Endothelial cell of umbilical vein (primary cell): ENCODE measurements at regions not wholly inside any gene's neighbourhood (a gene's known extent, or its start where the extent isn't known, plus 50 kb on each side); places are given as distances from the start of the nearest gene placed in this dataset.

Experiments
- BruUV-seq: library from RNA; stranded (reverse); fragments of 400-500 nt; replicated peaks from 2 replicates; lab custom pipeline; 2021; lab: Mats Ljungman, UMichigan
- CTCF ChIA-PET: fragments of 300-600, 350-600 bp; sonication (Branson Sonifier 250); formaldehyde crosslinking; loops from one replicate; lab custom pipeline; 2021; ENCODE audit warnings: antibody characterized with exemption, inconsistent platforms; lab: Charles Lee
- POLR2A ChIA-PET: fragments of 300-600, 350-600 bp; sonication (Branson Sonifier 250); formaldehyde crosslinking; loops from one replicate; lab custom pipeline; 2021; ENCODE audit warnings: antibody characterized with exemption, inconsistent platforms; lab: Charles Lee
- DNase-seq: peaks from one replicate; pipeline ENCODE4 v3.0.0-alpha.2; 2011; ENCODE audit warnings: low read depth, low spot score
- FAIRE-seq: peaks from 2 replicates; lab custom pipeline; 2011; peaks lifted over from hg19 to GRCh38; lab: Jason Lieb, UNC
- H2AFZ ChIP-seq: 2 replicates; pipeline ENCODE4 v1.6.0; 2012; ENCODE audit warnings: low read depth, low read length, control low read depth, inconsistent platforms
- H3K27ac ChIP-seq: 2 replicates; pipeline ENCODE4 v1.5.1; 2011; ENCODE audit warnings: low read depth, mild to moderate bottlenecking, control low read depth, low read length, moderate library complexity; ENCODE audit not compliant: insufficient read depth
- H3K27me3 ChIP-seq, 2 experiments: 2 replicates each; pipeline versions ENCODE4 v1.6.0 to v1.6.1; 2011; ENCODE audit warnings: low read length in 2 of 2, mixed read lengths in 1 of 2; ENCODE audit not compliant: control insufficient read depth in 2 of 2, insufficient read depth in 2 of 2
- H3K36me3 ChIP-seq, 2 experiments: 2 replicates in 1 of 2; 3 replicates in 1 of 2; pipeline ENCODE4 v1.5.1; 2011; ENCODE audit warnings: low read length in 2 of 2, mild to moderate bottlenecking in 1 of 2, moderate library complexity in 1 of 2; ENCODE audit not compliant: control insufficient read depth in 2 of 2, insufficient read depth in 2 of 2; ENCODE audit errors: extremely low read depth in 1 of 2
- H3K4me1 ChIP-seq: 3 replicates; pipeline ENCODE4 v1.5.1; 2011; ENCODE audit warnings: mild to moderate bottlenecking, low read length; ENCODE audit not compliant: control insufficient read depth, insufficient read depth; ENCODE audit errors: extremely low read depth
- H3K4me2 ChIP-seq: 2 replicates; pipeline ENCODE4 v1.6.1; 2011; ENCODE audit warnings: low read length, control low read depth, mixed read lengths; ENCODE audit not compliant: insufficient read depth
- H3K4me3 ChIP-seq, 3 experiments: fragments of 200-600 bp in 1 of 3; sonication (generic), shearing (Covaris generic) in 1 of 3; replicated peaks in 1 of 3; 2 replicates each; pipeline ENCODE4 v1.5.1; 2011 to 2016; ENCODE audit warnings: control low read depth in 3 of 3, low read length in 3 of 3, mild to moderate bottlenecking in 2 of 3, inconsistent platforms in 1 of 3, low read depth in 1 of 3, moderate library complexity in 1 of 3; ENCODE audit not compliant: insufficient read depth in 1 of 3
- H3K79me2 ChIP-seq: 2 replicates; pipeline ENCODE4 v1.6.0; 2012; ENCODE audit warnings: low read length, inconsistent platforms; ENCODE audit not compliant: control insufficient read depth, insufficient read depth
- H3K9ac ChIP-seq: replicated peaks from 2 replicates; pipeline ENCODE3; 2011; ENCODE audit warnings: low read length, control low read depth; ENCODE audit not compliant: insufficient read depth; ENCODE audit errors: extremely low read depth
- H3K9me1 ChIP-seq: replicated peaks from 3 replicates; pipeline ENCODE4 v1.6.0; 2011; ENCODE audit warnings: mild to moderate bottlenecking, low read length; ENCODE audit not compliant: control insufficient read depth, insufficient read depth; ENCODE audit errors: extremely low read depth
- H3K9me3 ChIP-seq: replicated peaks from 2 replicates; pipeline ENCODE4 v1.5.1; 2012; ENCODE audit warnings: low read length, inconsistent platforms; ENCODE audit not compliant: control insufficient read depth, insufficient read depth
- H4K20me1 ChIP-seq: replicated peaks from 2 replicates; pipeline ENCODE3; 2011; ENCODE audit warnings: mild to moderate bottlenecking, low read length; ENCODE audit not compliant: control insufficient read depth, insufficient read depth; ENCODE audit errors: extremely low read depth
- EZH2 ChIP-seq: IDR thresholded peaks from 2 replicates; pipeline ENCODE4 v1.6.1; 2012; ENCODE audit warnings: borderline replicate concordance, low read depth, mild to moderate bottlenecking, moderate library complexity, low read length, inconsistent platforms; ENCODE audit not compliant: severe bottlenecking
- FOS ChIP-seq: IDR thresholded peaks from 2 replicates; pipeline ENCODE4 v1.6.1; 2011; ENCODE audit warnings: mild to moderate bottlenecking, low read length, moderate library complexity, borderline replicate concordance; ENCODE audit not compliant: insufficient read depth
- GATA2 ChIP-seq: IDR thresholded peaks from 2 replicates; pipeline ENCODE4 v1.7.0; 2011; ENCODE audit warnings: low read depth, mild to moderate bottlenecking, moderate library complexity, mixed read lengths, low read length; ENCODE audit not compliant: insufficient read length, insufficient read depth
- JUN ChIP-seq: IDR thresholded peaks from 2 replicates; pipeline ENCODE4 v1.6.1; 2011; ENCODE audit warnings: borderline replicate concordance, low read depth; ENCODE audit not compliant: insufficient read length, insufficient read depth
- MYC ChIP-seq: IDR thresholded peaks from one replicate; pipeline ENCODE4 v1.6.1; 2011; ENCODE audit warnings: mild to moderate bottlenecking, low read depth, low read length
- POLR2A ChIP-seq: IDR thresholded peaks from 2 replicates; pipeline ENCODE4 v1.6.1; 2012; ENCODE audit warnings: low read depth, mild to moderate bottlenecking, control low read depth, low read length
- POLR2AphosphoS5 ChIP-seq: IDR thresholded peaks from 2 replicates; pipeline ENCODE4 v1.6.1; 2012; ENCODE audit warnings: low read depth, mild to moderate bottlenecking, control low read depth, low read length, moderate library complexity; ENCODE audit not compliant: insufficient read depth
- dilution Hi-C: fragments of 300-500 bp; cut with MboI; formaldehyde crosslinking; loops from one replicate; pipeline ENCODE4 v1.15.0; 2019; ENCODE audit warnings: low sequenced_read_pairs; ENCODE audit not compliant: extremely low pct_ligation_motif_present
- intact Hi-C: fragments of 100-400 bp; cut with micrococcal nuclease; formaldehyde crosslinking; loops from one replicate; pipeline ENCODE4 v1.10.0; 2022
- TF ChIP-seq, protein P1 (sequence below): IDR thresholded peaks from 2 replicates; pipeline ENCODE4 v1.6.1; 2011; ENCODE audit not compliant: insufficient read depth, insufficient read length
- TF ChIP-seq, protein P2 (sequence below), 2 donors: IDR thresholded peaks; 1 replicate in 1 of 2; 2 replicates in 1 of 2; pipeline ENCODE4 v1.5.1; 2011; ENCODE audit warnings: low read length in 2 of 2, mild to moderate bottlenecking in 2 of 2, moderate library complexity in 2 of 2, control low read depth in 1 of 2, inconsistent platforms in 1 of 2, low read depth in 1 of 2; ENCODE audit not compliant: insufficient read depth in 1 of 2; ENCODE audit errors: extremely low read depth in 1 of 2

DNA sequence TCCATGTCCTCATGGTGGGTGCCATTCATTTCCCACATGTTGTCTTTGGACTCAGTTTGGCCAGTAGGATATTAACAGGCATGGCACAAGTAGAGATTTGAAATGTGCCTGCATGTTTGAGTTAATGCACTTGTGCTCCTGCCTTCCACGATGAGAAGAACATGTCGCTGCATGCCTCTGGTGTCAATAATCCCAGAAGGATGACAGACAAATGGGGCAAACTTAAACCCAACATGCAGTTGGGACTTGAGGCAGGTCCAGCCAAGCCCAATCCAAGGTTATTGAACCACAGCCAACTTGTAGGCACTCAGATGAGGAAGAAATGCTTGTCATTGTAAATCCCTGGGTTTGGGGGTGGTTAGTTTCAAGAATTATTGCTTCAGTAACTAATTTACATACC lies 174.6 kb downstream of the TRIM33 start:
- Histone ChIP-seq H3K27me3 (peaks cover 2 to 6% of the 10 kb centered on the region in 2 experiments), H3K9me1 (no peaks in the 10 kb centered on the region), H3K9me3 (no peaks in the 10 kb centered on the region), H3K4me1 (no peaks in the 10 kb centered on the region), H3K36me3 (no peaks in the 10 kb centered on the region), H3K4me3 (no peak overlapping the region), H4K20me1 (no peaks in the 10 kb centered on the region), H3K4me2 (no peak overlapping the region), H2AFZ (no peak overlapping the region), H3K79me2 (no peaks in the 10 kb centered on the region), H3K27ac (no peak overlapping the region), H3K9ac (no peak overlapping the region)
- ChIA-PET CTCF (no interaction called here), POLR2A (no interaction called here)
- TF ChIP-seq JUN, result no peak
- TF ChIP-seq POLR2A, result no peak
- no peak for TF ChIP-seq POLR2AphosphoS5
- TF ChIP-seq, protein P1, sequence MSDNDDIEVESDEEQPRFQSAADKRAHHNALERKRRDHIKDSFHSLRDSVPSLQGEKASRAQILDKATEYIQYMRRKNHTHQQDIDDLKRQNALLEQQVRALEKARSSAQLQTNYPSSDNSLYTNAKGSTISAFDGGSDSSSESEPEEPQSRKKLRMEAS, result no peak
- TF ChIP-seq, protein P2, sequence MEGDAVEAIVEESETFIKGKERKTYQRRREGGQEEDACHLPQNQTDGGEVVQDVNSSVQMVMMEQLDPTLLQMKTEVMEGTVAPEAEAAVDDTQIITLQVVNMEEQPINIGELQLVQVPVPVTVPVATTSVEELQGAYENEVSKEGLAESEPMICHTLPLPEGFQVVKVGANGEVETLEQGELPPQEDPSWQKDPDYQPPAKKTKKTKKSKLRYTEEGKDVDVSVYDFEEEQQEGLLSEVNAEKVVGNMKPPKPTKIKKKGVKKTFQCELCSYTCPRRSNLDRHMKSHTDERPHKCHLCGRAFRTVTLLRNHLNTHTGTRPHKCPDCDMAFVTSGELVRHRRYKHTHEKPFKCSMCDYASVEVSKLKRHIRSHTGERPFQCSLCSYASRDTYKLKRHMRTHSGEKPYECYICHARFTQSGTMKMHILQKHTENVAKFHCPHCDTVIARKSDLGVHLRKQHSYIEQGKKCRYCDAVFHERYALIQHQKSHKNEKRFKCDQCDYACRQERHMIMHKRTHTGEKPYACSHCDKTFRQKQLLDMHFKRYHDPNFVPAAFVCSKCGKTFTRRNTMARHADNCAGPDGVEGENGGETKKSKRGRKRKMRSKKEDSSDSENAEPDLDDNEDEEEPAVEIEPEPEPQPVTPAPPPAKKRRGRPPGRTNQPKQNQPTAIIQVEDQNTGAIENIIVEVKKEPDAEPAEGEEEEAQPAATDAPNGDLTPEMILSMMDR (IDR thresholded peaks at IDR 0.05; ENCODE audit: extremely low read depth in 1 of 2, insufficient read depth in 1 of 2, low read depth in 1 of 2, low read length in 2 of 2), result no peak
- TF ChIP-seq FOS, result no peak
- TF ChIP-seq MYC, result no peak
- no peak for TF ChIP-seq GATA2
- no peak for TF ChIP-seq EZH2
- FAIRE-seq, result no peak
- intact Hi-C loops (no loop called here), dilution Hi-C loops (no loop called here)
- no TSS peak for BruUV-seq
- DNase-seq, result no peak
